ENCODE measurements at regions not wholly inside any gene's neighbourhood (a gene's known extent, or its start where the extent isn't known, plus 50 kb on each side); places are given as distances from the start of the nearest gene placed in this dataset.

- no peaks in the 10 kb centered on the region for H3K4me1 ChIP-seq
- no peak overlapping the region for H3K4me3 ChIP-seq
- H3K27me3 ChIP-seq: no peaks in the 10 kb centered on the region
- no peaks in the 10 kb centered on the region for H3K36me3 ChIP-seq
- DNase-seq (ENCODE audit: low spot score in 2 of 2): peak; percentile 26 to 42
- no peak overlapping the region for H3K27ac ChIP-seq
- H3K9me3 ChIP-seq: no peaks in the 10 kb centered on the region
- 47 to 59% methylated on average over 8 of the region's 8 CpGs for WGBS, 2 donors
- TF ChIP-seq POLR2A (IDR thresholded peaks at IDR 0.05) (no peak), EP300 (IDR thresholded peaks at IDR 0.05) (peak in 1 of 2 donors; percentile 53), CTCF (IDR thresholded peaks at IDR 0.05) (no peak)
Measured at GRCh38 chr15:61327019-61327631, 98.0 kb upstream of the RORA start.

- Histone ChIP-seq H3K9me3 (no peaks in the 10 kb centered on the region), H3K36me3 (no peaks in the 10 kb centered on the region), H3K27ac (no peak overlapping the region), H3K4me1 (no peaks in the 10 kb centered on the region), H3K27me3 (no peaks in the 10 kb centered on the region), H3K4me3 (no peak overlapping the region)
- no peak for DNase-seq (ENCODE audit: low spot score in 2 of 2)
- no peak for TF ChIP-seq POLR2A (IDR thresholded peaks at IDR 0.05)
- TF ChIP-seq CTCF (IDR thresholded peaks at IDR 0.05): no peak
- no peak for TF ChIP-seq EP300 (IDR thresholded peaks at IDR 0.05)
- 74 to 86% methylated on average over 2 of the region's 2 CpGs for WGBS, 2 donors
Measured at GRCh38 chr15:61319892-61320291, 90.8 kb upstream of the RORA start.

- Histone ChIP-seq H3K4me1 (no peaks in the 10 kb centered on the region), H3K27me3 (no peaks in the 10 kb centered on the region), H3K4me3 (no peak overlapping the region), H3K9me3 (no peaks in the 10 kb centered on the region), H3K36me3 (no peaks in the 10 kb centered on the region), H3K27ac (no peak overlapping the region)
- TF ChIP-seq EP300 (IDR thresholded peaks at IDR 0.05) (no peak), POLR2A (IDR thresholded peaks at IDR 0.05) (no peak), CTCF (IDR thresholded peaks at IDR 0.05) (no peak)
- no peak for DNase-seq (ENCODE audit: low spot score in 2 of 2)
- WGBS, 2 donors: 76 to 79% methylated on average over 7 of the region's 7 CpGs
Measured at GRCh38 chr15:61318802-61319525, 89.9 kb upstream of the RORA start.

GRCh38 chr15:61318301-61318700 lies 89.2 kb upstream of the RORA start:
- 74 to 77% methylated on average over 6 of the region's 6 CpGs for WGBS, 2 donors
- no peak for DNase-seq (ENCODE audit: low spot score in 2 of 2)
- Histone ChIP-seq H3K9me3 (no peaks in the 10 kb centered on the region), H3K27me3 (no peaks in the 10 kb centered on the region), H3K36me3 (no peaks in the 10 kb centered on the region), H3K4me3 (no peak overlapping the region), H3K27ac (no peak overlapping the region), H3K4me1 (no peaks in the 10 kb centered on the region)
- no peak for TF ChIP-seq EP300 (IDR thresholded peaks at IDR 0.05)
- TF ChIP-seq CTCF (IDR thresholded peaks at IDR 0.05): no peak
- no peak for TF ChIP-seq POLR2A (IDR thresholded peaks at IDR 0.05)

- no peaks in the 10 kb centered on the region for H3K9me3 ChIP-seq
- H3K4me3 ChIP-seq: no peak overlapping the region
- TF ChIP-seq EP300 (IDR thresholded peaks at IDR 0.05) (no peak), POLR2A (IDR thresholded peaks at IDR 0.05) (no peak), CTCF (IDR thresholded peaks at IDR 0.05) (no peak)
- WGBS, 2 donors: 97 to 98% methylated on average over 6 of the region's 6 CpGs
- H3K4me1 ChIP-seq: no peaks in the 10 kb centered on the region
- no peak for DNase-seq (ENCODE audit: low spot score in 2 of 2)
- no peaks in the 10 kb centered on the region for H3K36me3 ChIP-seq
- no peak overlapping the region for H3K27ac ChIP-seq
- H3K27me3 ChIP-seq: no peaks in the 10 kb centered on the region
Measured at GRCh38 chr15:61315471-61315870, 86.4 kb upstream of the RORA start.

All from tibial nerve (tissue), 4 donors.